BLaER1 (cell line): ENCODE measurements at regions not wholly inside any gene's neighbourhood (a gene's known extent, or its start where the extent isn't known, plus 50 kb on each side); places are given as distances from the start of the nearest gene placed in this dataset.
"Not testable (repeated sequence)": the region's sequence is repeated elsewhere in the genome, so short reads cannot be mapped to it uniquely, and the experiment has no call there.

ENCODE experiments used
- H3K27ac ChIP-seq: shearing (Covaris generic); formaldehyde crosslinking; 2 replicates; pipeline ENCODE4 v1.8.1; 2022
- H3K27me3 ChIP-seq: shearing (Covaris generic); formaldehyde crosslinking; 2 replicates; pipeline ENCODE4 v1.8.1; 2022
- H3K36me3 ChIP-seq: shearing (Covaris generic); formaldehyde crosslinking; 2 replicates; pipeline ENCODE4 v1.8.1; 2022
- H3K4me1 ChIP-seq: shearing (Covaris generic); formaldehyde crosslinking; 2 replicates; pipeline ENCODE4 v1.8.1; 2022
- H3K4me2 ChIP-seq: shearing (Covaris generic); formaldehyde crosslinking; 2 replicates; pipeline ENCODE4 v1.8.1; 2022
- H3K4me3 ChIP-seq: shearing (Covaris generic); formaldehyde crosslinking; 2 replicates; pipeline ENCODE4 v1.8.1; 2022
- H3K9ac ChIP-seq: shearing (Covaris generic); formaldehyde crosslinking; 2 replicates; pipeline ENCODE4 v1.8.1; 2022
- H3K9me3 ChIP-seq: shearing (Covaris generic); formaldehyde crosslinking; 2 replicates; pipeline ENCODE4 v1.8.1; 2022
- H4K20me1 ChIP-seq: shearing (Covaris generic); formaldehyde crosslinking; 2 replicates; pipeline ENCODE4 v1.8.1; 2022
- Cebpa-rat ChIP-seq: shearing (Covaris generic); IDR thresholded peaks from 2 replicates; pipeline ENCODE4 v1.8.1; 2022

DNA sequence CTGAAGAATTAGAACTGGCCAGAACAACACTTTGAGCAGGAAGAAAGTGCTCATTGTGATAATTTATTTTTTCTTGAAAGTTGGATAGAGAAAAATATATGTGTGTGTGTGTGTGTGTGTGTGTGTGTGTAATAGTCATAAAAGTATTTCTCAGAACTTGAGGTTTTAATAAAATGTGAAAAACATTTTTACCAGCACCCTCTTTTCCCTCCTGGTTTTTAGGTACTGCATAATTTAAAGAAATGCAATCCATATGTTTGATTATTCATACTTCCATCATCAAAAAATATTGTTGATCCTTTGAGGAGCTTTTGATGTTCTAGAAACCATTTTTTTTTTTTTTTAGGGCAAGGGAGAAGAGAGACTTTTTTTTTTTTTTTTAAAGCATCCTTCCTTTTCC is 66.8 kb upstream of the JUN start:
- H3K4me1 ChIP-seq = no peaks in the 10 kb centered on the region
- H4K20me1 ChIP-seq = no peaks in the 10 kb centered on the region
- H3K9me3 ChIP-seq = no peaks in the 10 kb centered on the region
- H3K27ac ChIP-seq = no peak overlapping the region
- H3K4me3 ChIP-seq = no peak overlapping the region
- H3K36me3 ChIP-seq = no peaks in the 10 kb centered on the region
- H3K4me2 ChIP-seq = no peak overlapping the region
- TF ChIP-seq Cebpa-rat = no peak
- no peaks in the 10 kb centered on the region for H3K27me3 ChIP-seq
- H3K9ac ChIP-seq = no peak overlapping the region

DNA sequence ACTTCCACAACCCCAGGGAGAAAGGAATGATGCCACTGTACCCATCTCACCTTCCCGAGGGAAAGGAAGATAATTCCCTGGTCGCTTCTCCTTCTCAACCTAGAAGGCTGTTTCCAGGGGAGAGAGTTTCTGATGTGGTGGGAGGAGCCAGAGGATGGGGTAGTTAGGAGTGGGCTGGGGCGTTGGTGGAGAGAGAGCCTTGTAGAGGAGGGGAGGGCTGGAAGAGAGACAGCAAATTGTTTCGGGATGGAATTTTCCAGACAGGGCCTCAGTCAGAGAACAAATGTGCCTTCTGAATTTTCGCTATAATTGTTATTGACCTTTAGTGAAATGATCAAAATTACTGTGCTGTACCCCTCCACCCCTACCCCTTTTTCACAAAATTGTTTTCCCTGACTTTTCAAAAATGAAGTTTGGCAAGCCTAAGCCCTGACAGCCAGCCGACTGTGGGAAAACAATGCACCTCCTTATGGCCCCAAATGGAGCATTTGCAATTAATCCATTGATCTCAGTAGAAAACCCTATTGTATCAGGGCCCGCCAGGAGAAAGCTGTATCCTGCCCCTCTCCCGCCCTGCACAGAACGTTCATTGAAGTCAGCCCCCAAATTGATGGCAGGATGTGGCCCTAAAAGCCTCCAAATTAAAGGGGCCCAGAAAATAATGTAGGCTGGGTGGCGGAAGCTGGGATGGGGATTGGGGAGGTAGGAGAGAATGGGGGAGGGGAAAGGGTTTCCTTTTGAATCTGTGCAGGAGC is 69.1 kb upstream of the JUN start:
- H3K9ac ChIP-seq = no peak overlapping the region
- H3K4me3 ChIP-seq = no peak overlapping the region
- H3K9me3 ChIP-seq = no peaks in the 10 kb centered on the region
- no peaks in the 10 kb centered on the region for H3K36me3 ChIP-seq
- no peak overlapping the region for H3K27ac ChIP-seq
- H3K4me2 ChIP-seq = no peak overlapping the region
- H3K4me1 ChIP-seq = no peaks in the 10 kb centered on the region
- H4K20me1 ChIP-seq = no peaks in the 10 kb centered on the region
- no peaks in the 10 kb centered on the region for H3K27me3 ChIP-seq
- no peak for TF ChIP-seq Cebpa-rat

DNA sequence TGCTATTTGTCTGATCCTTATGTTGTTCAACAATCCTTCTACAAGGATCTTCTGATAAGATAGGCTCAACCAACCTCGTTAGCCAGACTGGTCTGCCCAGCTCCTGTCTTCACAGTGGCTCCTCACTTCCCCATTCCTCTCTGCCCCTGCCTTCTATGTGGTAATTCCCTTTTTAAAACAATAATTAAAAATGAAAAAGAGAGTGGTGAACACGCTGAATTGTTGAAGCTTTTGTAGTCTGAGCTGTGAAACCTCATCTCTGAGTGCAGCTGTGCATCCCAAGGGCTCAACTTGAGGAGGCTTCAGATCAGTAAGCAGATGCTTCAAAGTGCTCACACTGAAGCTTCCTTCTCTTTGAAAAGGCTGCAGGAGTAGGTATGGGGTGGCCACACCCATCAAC is 70.7 kb upstream of the JUN start:
- H3K4me3 ChIP-seq = no peak overlapping the region
- TF ChIP-seq Cebpa-rat = no peak
- no peak overlapping the region for H3K4me2 ChIP-seq
- H3K27ac ChIP-seq = no peak overlapping the region
- no peaks in the 10 kb centered on the region for H3K27me3 ChIP-seq
- H3K9me3 ChIP-seq = no peaks in the 10 kb centered on the region
- H3K4me1 ChIP-seq = no peaks in the 10 kb centered on the region
- no peaks in the 10 kb centered on the region for H4K20me1 ChIP-seq
- H3K36me3 ChIP-seq = no peaks in the 10 kb centered on the region
- H3K9ac ChIP-seq = no peak overlapping the region

GRCh38 chr1:58855274-58856165 is 71.7 kb upstream of the JUN start:
- no peak overlapping the region for H3K27ac ChIP-seq
- H3K4me2 ChIP-seq = no peak overlapping the region
- no peaks in the 10 kb centered on the region for H3K36me3 ChIP-seq

DNA sequence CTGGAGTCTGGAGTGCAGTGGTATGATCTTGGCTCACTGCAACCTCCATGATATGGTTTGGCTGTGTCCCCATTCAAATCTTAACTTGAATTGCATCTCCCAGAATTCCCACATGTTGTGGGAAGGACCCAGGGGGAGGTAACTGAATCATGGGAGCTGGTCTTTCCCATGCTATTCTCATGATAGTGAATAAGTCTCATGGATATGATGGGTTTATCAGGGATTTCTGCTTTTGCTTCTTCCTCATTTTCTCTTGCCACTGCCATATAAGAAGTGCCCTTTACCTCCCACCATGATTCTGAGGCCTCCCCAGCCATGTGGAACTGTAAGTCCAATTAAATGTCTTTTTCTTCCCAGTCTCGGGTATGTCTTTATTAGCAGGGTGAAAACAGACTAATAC is 72.4 kb upstream of the JUN start:
- not testable (repeated sequence) for H3K4me2 ChIP-seq, H3K4me3 ChIP-seq, H4K20me1 ChIP-seq, H3K9me3 ChIP-seq, H3K27ac ChIP-seq, H3K27me3 ChIP-seq, H3K9ac ChIP-seq, H3K4me1 ChIP-seq, H3K36me3 ChIP-seq

More at GRCh38 chr1:58855274-58856165, 71.7 kb upstream of the JUN start:
- Histone ChIP-seq H3K9ac (no peak overlapping the region), H3K4me1 (no peaks in the 10 kb centered on the region), H3K27me3 (no peaks in the 10 kb centered on the region), H4K20me1 (no peaks in the 10 kb centered on the region), H3K4me3 (no peak overlapping the region), H3K9me3 (no peaks in the 10 kb centered on the region)
- TF ChIP-seq Cebpa-rat = no peak

DNA sequence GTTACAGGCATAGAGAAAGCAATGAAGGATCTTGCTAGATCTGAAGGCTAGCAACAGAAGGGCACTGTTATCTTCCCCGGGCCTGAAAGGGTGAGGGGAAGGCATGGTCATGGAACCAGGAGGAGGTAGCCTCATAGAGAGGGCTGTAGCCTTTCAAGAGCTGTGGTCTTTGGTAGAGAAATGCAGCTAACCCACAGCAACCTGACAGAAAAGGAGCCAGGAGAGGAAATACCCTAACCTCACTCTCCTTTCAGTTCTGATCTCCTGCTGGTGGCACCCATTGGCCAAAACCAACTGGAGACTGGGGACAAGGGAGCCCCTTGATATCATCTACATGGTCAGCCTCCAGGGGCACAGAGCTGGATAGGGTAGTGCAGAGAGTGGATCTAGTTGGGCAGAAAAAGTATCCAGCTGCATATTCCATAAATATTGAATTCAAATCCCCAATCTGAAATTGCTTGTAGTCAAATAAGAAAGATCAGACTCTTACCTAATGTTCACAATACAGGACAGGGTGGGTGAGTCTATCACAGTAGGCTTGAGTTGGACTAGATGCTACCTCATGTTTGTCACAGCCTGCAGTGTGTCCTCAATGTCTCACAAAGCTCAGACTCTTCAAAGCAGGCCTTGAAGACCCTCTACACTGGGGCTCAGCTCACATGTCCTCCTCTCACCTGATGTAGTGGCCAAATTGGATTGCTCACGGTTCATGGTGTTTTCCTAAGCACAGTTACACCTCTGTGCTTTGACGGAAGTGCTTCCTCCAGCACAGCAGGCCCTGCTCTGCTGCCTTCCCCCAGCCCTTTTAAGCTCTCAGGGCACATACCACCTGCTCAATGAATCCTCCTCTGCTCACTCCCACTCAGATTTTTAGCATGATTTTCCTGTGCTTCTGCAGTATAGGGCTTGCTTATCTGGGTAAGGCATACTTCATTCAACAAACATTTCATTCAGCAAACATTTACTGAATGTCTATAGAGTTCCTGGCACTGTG is 74.1 kb upstream of the JUN start:
- H3K4me2 ChIP-seq = no peak overlapping the region
- no peak for TF ChIP-seq Cebpa-rat
- H3K9ac ChIP-seq = no peak overlapping the region
- H3K9me3 ChIP-seq = no peaks in the 10 kb centered on the region
- no peaks in the 10 kb centered on the region for H3K36me3 ChIP-seq
- no peak overlapping the region for H3K4me3 ChIP-seq
- no peaks in the 10 kb centered on the region for H4K20me1 ChIP-seq
- H3K27me3 ChIP-seq = no peaks in the 10 kb centered on the region
- H3K4me1 ChIP-seq = no peaks in the 10 kb centered on the region
- no peak overlapping the region for H3K27ac ChIP-seq

DNA sequence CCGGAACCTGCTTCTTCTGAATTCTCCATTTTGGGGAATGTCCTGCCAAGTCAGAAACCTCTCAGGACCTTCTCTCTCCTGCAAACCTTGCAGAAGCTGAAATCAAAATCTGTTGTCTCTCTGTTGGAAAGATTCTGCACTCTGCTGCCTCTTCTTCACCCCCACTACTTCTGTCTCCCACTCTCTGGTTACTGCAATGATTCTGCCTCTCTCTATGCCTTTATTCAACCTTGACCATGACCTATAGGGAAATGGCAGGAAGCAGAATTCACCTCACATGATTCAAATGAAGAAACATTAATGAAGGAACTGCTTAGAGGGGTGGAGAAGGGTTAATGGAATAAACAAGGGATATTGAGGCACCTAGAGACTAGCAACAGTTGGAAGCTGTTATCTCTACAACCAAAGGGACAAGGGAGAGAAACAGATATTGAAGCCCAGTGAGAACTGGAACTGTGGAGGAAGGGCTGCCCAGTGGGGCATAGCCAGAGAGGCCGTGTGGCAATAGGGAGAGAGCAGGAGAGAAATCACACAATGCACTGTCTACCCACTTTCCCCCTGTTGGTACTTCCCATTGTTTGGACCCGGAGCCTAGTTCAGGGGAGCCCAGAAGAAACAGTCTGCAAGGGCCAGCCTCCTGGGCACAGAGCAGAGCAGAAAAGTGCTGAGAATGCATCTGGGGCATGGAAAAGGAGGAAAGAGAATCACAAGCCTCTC is 76.1 kb upstream of the JUN start:
- H3K4me2 ChIP-seq = no peak overlapping the region
- H3K9ac ChIP-seq = no peak overlapping the region
- H3K27ac ChIP-seq = no peak overlapping the region
- no peaks in the 10 kb centered on the region for H4K20me1 ChIP-seq
- no peak for TF ChIP-seq Cebpa-rat
- no peaks in the 10 kb centered on the region for H3K27me3 ChIP-seq
- H3K4me3 ChIP-seq = no peak overlapping the region
- no peaks in the 10 kb centered on the region for H3K4me1 ChIP-seq
- no peaks in the 10 kb centered on the region for H3K9me3 ChIP-seq
- H3K36me3 ChIP-seq = no peaks in the 10 kb centered on the region

DNA sequence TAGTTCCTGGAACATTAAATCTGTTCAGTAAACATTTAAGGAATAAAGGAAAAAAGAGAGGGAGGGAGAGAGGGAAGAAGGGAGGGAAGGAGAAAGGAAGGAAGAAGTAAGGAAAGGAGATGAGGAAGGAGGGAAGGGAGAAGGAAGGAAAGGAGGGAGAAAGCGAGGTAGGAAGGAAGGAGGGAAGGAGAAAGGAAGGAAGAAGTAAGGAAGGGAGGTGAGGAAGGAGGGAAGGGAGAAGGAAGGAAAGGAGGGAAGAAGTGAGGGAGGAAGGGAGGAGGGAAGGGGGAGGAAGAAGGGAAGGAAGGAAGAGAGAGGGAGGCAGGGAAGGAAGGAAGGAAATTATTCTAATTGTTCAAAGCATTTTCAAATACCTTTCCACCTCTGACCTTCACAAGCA is 77.2 kb upstream of the JUN start:
- no peaks in the 10 kb centered on the region for H3K36me3 ChIP-seq
- no peaks in the 10 kb centered on the region for H4K20me1 ChIP-seq
- no peaks in the 10 kb centered on the region for H3K9me3 ChIP-seq
- no peak overlapping the region for H3K4me2 ChIP-seq
- no peak for TF ChIP-seq Cebpa-rat
- H3K4me3 ChIP-seq = no peak overlapping the region
- no peaks in the 10 kb centered on the region for H3K4me1 ChIP-seq
- no peak overlapping the region for H3K27ac ChIP-seq
- no peaks in the 10 kb centered on the region for H3K27me3 ChIP-seq
- no peak overlapping the region for H3K9ac ChIP-seq

GRCh38 chr1:58861506-58861905 is 77.7 kb upstream of the JUN start:
- H3K4me1 ChIP-seq = no peaks in the 10 kb centered on the region
- H3K27me3 ChIP-seq = no peaks in the 10 kb centered on the region
- no peak overlapping the region for H3K9ac ChIP-seq
- H3K36me3 ChIP-seq = no peaks in the 10 kb centered on the region
- no peaks in the 10 kb centered on the region for H4K20me1 ChIP-seq
- no peak overlapping the region for H3K4me2 ChIP-seq
- no peak overlapping the region for H3K27ac ChIP-seq
- TF ChIP-seq Cebpa-rat = no peak
- H3K4me3 ChIP-seq = no peak overlapping the region
- no peaks in the 10 kb centered on the region for H3K9me3 ChIP-seq
